Muscle of arm (tissue), 1 donor: ENCODE measurements at regions not wholly inside any gene's neighbourhood (a gene's known extent, or its start where the extent isn't known, plus 50 kb on each side); places are given as distances from the start of the nearest gene placed in this dataset.

ENCODE experiments used
- DNase-seq: peaks from one replicate; pipeline ENCODE4 v3.0.0-alpha.2; 2013

- no peak for DNase-seq
These were observed 355.7 kb upstream of the POU3F1 start for GRCh38 chr1:38402230-38402815.

GRCh38 chr1:38396606-38397005 is 350.0 kb upstream of the POU3F1 start:
- no peak for DNase-seq

GRCh38 chr1:38394303-38394702 is 347.7 kb upstream of the POU3F1 start:
- DNase-seq, result no peak

GRCh38 chr1:38392861-38393260 is 346.3 kb upstream of the POU3F1 start:
- no peak for DNase-seq

GRCh38 chr1:38381256-38381655 is 334.7 kb upstream of the POU3F1 start:
- no peak for DNase-seq

- no peak for DNase-seq
These were observed 330.0 kb upstream of the POU3F1 start for GRCh38 chr1:38376577-38376976.

GRCh38 chr1:38375035-38375434 is 328.4 kb upstream of the POU3F1 start:
- no peak for DNase-seq

GRCh38 chr1:38371505-38371844 is 324.9 kb upstream of the POU3F1 start:
- no peak for DNase-seq

GRCh38 chr1:38370716-38371504 is 324.3 kb upstream of the POU3F1 start:
- DNase-seq, result no peak

GRCh38 chr1:38365242-38365641 is 318.6 kb upstream of the POU3F1 start:
- DNase-seq, result no peak

- no peak for DNase-seq
These were observed 315.0 kb upstream of the POU3F1 start for GRCh38 chr1:38361566-38361965.

GRCh38 chr1:38360807-38361206 is 314.2 kb upstream of the POU3F1 start:
- DNase-seq, result no peak

- no peak for DNase-seq
These were observed 307.4 kb upstream of the POU3F1 start for GRCh38 chr1:38353956-38354355.

- DNase-seq, result no peak
These were observed 306.3 kb upstream of the POU3F1 start for GRCh38 chr1:38352869-38353268.

- DNase-seq, result no peak
These were observed 301.0 kb upstream of the POU3F1 start for GRCh38 chr1:38347446-38348175.

- no peak for DNase-seq
These were observed 298.1 kb upstream of the POU3F1 start for GRCh38 chr1:38344716-38345115.

- DNase-seq, result no peak
These were observed 295.1 kb upstream of the POU3F1 start for GRCh38 chr1:38341694-38342093.

- DNase-seq, result no peak
These were observed 293.8 kb upstream of the POU3F1 start for GRCh38 chr1:38340409-38340808.

GRCh38 chr1:38337711-38338110 is 291.1 kb upstream of the POU3F1 start:
- no peak for DNase-seq

- no peak for DNase-seq
These were observed 290.4 kb upstream of the POU3F1 start for GRCh38 chr1:38336961-38337360.

GRCh38 chr1:38336301-38336923 is 289.8 kb upstream of the POU3F1 start:
- no peak for DNase-seq

- DNase-seq, result no peak
These were observed 288.5 kb upstream of the POU3F1 start for GRCh38 chr1:38334930-38335592.
